MM.1S (cell line): ENCODE measurements at regions not wholly inside any gene's neighbourhood (a gene's known extent, or its start where the extent isn't known, plus 50 kb on each side); places are given as distances from the start of the nearest gene placed in this dataset.

ENCODE experiments used
- DNase-seq: peaks from one replicate; pipeline ENCODE4 v3.0.0-alpha.2; 2015
- H2AFZ ChIP-seq: fragments of 300-600 bp; sonication (generic); 2 replicates; pipeline ENCODE4 v1.6.0; 2016; ENCODE audit warnings: antibody characterized with exemption, low read length
- H3F3A ChIP-seq: fragments of 300-600 bp; sonication (generic); 2 replicates; pipeline ENCODE4 v1.6.1; 2016; ENCODE audit warnings: mild to moderate bottlenecking, antibody characterized with exemption, low read length, moderate library complexity, mixed read lengths; ENCODE audit not compliant: insufficient read depth
- H3K27ac ChIP-seq: fragments of 300-600 bp; sonication (generic); 2 replicates; pipeline ENCODE4 v1.5.1; 2016; ENCODE audit warnings: mild to moderate bottlenecking, low read length
- H3K27me3 ChIP-seq: fragments of 300-600 bp; sonication (generic); replicated peaks from 2 replicates; pipeline ENCODE4 v1.6.0; 2016; ENCODE audit warnings: low read length; ENCODE audit not compliant: insufficient read depth
- H3K36me3 ChIP-seq: fragments of 300-600 bp; sonication (generic); replicated peaks from 2 replicates; pipeline ENCODE4 v1.6.1; 2016; ENCODE audit warnings: mild to moderate bottlenecking, low read length, mixed read lengths; ENCODE audit not compliant: insufficient read depth
- H3K4me1 ChIP-seq: fragments of 300-600 bp; sonication (generic); 2 replicates; pipeline ENCODE4 v1.6.1; 2016; ENCODE audit warnings: low read length, mixed read lengths
- H3K4me2 ChIP-seq: fragments of 300-600 bp; sonication (generic); 2 replicates; pipeline ENCODE4 v1.6.0; 2016; ENCODE audit warnings: low read depth, low read length
- H3K4me3 ChIP-seq: fragments of 300-600 bp; sonication (generic); 2 replicates; pipeline ENCODE4 v1.5.1; 2016; ENCODE audit warnings: low read length, mixed read lengths
- H3K79me2 ChIP-seq: fragments of 300-600 bp; sonication (generic); 2 replicates; pipeline ENCODE4 v1.6.1; 2016; ENCODE audit warnings: mixed run types, low read length, mixed read lengths
- H3K9ac ChIP-seq: fragments of 300-600 bp; sonication (generic); 2 replicates; pipeline ENCODE4 v1.6.1; 2016; ENCODE audit warnings: low read length, mixed read lengths
- H3K9me2 ChIP-seq: fragments of 300-600 bp; sonication (generic); replicated peaks from 2 replicates; pipeline ENCODE4 v1.6.1; 2016; ENCODE audit warnings: mild to moderate bottlenecking, low read length, mixed read lengths; ENCODE audit not compliant: insufficient read depth
- H3K9me3 ChIP-seq: fragments of 300-600 bp; sonication (generic); replicated peaks from 2 replicates; pipeline ENCODE4 v1.6.1; 2016; ENCODE audit warnings: mild to moderate bottlenecking, low read length, mixed read lengths; ENCODE audit not compliant: insufficient read depth
- H4K20me1 ChIP-seq: fragments of 300-600 bp; sonication (generic); 2 replicates; pipeline ENCODE4 v1.6.1; 2016; ENCODE audit warnings: mild to moderate bottlenecking, low read length, moderate library complexity, mixed read lengths; ENCODE audit not compliant: insufficient read depth
- EZH2 ChIP-seq: fragments of 300-600 bp; sonication (generic); optimal IDR thresholded peaks from 2 replicates; pipeline ENCODE3; 2017; ENCODE audit warnings: low read depth, mild to moderate bottlenecking, antibody characterized with exemption, low read length, mixed read lengths
- EZH2phosphoT487 ChIP-seq: fragments of 300-600 bp; sonication (generic); IDR thresholded peaks from 2 replicates; pipeline ENCODE4 v1.6.1; 2018; ENCODE audit warnings: antibody characterized with exemption, low read length
- TF ChIP-seq, protein P1 (sequence below): fragments of 300-600 bp; sonication (generic); IDR thresholded peaks from 2 replicates; pipeline ENCODE4 v1.5.1; 2016; ENCODE audit warnings: antibody characterized with exemption, low read length, mixed read lengths

DNA sequence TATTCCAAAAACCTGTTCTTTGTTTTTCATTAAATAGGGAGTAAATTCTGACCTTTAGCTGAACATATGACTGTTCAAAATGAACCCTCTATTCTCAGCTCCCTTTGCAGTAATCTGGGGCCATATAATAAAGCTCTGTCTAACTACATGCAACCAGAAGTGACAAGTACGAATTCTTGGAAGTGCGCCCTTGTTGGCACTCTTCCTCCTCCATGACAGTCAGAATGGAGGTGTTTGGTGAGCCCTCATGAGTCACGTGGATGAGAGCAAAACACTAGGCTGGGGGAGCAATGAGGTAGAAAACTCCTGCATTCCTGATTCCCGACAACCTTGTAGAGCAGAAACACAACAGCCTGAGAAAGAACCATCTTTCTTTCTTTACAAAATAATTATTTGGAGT lies 552.9 kb downstream of the FBXO15 start:
- no peak overlapping the region for H3K9ac ChIP-seq
- H3K27me3 ChIP-seq = no peaks in the 10 kb centered on the region
- no peak for TF ChIP-seq EZH2phosphoT487
- TF ChIP-seq, protein P1, sequence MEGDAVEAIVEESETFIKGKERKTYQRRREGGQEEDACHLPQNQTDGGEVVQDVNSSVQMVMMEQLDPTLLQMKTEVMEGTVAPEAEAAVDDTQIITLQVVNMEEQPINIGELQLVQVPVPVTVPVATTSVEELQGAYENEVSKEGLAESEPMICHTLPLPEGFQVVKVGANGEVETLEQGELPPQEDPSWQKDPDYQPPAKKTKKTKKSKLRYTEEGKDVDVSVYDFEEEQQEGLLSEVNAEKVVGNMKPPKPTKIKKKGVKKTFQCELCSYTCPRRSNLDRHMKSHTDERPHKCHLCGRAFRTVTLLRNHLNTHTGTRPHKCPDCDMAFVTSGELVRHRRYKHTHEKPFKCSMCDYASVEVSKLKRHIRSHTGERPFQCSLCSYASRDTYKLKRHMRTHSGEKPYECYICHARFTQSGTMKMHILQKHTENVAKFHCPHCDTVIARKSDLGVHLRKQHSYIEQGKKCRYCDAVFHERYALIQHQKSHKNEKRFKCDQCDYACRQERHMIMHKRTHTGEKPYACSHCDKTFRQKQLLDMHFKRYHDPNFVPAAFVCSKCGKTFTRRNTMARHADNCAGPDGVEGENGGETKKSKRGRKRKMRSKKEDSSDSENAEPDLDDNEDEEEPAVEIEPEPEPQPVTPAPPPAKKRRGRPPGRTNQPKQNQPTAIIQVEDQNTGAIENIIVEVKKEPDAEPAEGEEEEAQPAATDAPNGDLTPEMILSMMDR = no peak
- no peak for TF ChIP-seq EZH2
- H3K4me2 ChIP-seq = no peak overlapping the region
- H3K9me3 ChIP-seq = no peaks in the 10 kb centered on the region
- H4K20me1 ChIP-seq = no peaks in the 10 kb centered on the region
- H3K4me1 ChIP-seq = no peaks in the 10 kb centered on the region
- no peak for DNase-seq
- H2AFZ ChIP-seq = no peak overlapping the region
- H3K4me3 ChIP-seq = no peak overlapping the region
- H3K27ac ChIP-seq = no peak overlapping the region
- H3K79me2 ChIP-seq = no peaks in the 10 kb centered on the region
- H3K36me3 ChIP-seq = no peaks in the 10 kb centered on the region
- H3K9me2 ChIP-seq = no peaks in the 10 kb centered on the region
- H3F3A ChIP-seq = no peaks in the 10 kb centered on the region

DNA sequence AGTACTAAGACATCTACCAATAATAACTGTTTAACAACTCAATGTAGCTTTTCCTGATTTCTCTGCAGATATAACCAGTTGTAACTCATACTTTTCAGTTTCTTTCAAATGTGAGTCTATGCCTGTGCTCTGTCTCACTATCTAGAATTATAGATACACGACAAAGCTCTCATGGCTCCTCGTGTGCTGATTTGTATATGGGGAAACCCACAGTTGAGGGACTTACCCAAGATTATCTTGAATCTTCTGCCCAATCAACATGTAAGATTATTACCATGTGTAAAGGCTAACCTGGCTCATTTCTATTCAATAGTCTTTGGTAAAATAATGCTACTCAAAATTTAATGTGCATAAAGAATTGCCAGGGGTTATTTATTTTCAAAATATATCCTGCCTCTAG lies 554.4 kb downstream of the FBXO15 start:
- H3K4me3 ChIP-seq = no peak overlapping the region
- TF ChIP-seq EZH2 (no peak), EZH2phosphoT487 (no peak)
- TF ChIP-seq, protein P1 = no peak
- H3K9me2 ChIP-seq = no peaks in the 10 kb centered on the region

DNA sequence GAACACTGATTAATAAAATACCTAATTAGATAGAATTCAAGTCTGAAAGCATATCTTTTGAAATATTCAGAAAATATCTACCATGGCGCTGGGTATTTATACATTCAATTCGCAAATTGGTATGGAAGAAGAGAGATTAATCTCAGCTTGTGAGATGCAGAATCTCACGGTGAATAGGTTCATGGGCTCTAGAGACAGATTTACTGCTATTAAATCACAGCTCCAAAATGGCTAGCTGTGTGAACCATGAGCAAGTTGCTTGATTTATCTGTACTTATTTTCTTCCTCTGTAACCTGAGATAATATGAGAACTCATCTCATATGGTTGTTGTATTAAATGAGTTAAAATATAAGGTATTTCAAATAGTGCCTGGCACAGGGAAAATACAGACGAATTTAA lies 556.7 kb downstream of the FBXO15 start:
- Histone ChIP-seq H3K9ac (no peak overlapping the region), H3F3A (no peaks in the 10 kb centered on the region), H3K27ac (no peak overlapping the region), H3K79me2 (no peaks in the 10 kb centered on the region), H3K36me3 (no peaks in the 10 kb centered on the region), H3K9me3 (no peaks in the 10 kb centered on the region), H4K20me1 (no peaks in the 10 kb centered on the region), H3K27me3 (no peaks in the 10 kb centered on the region), H3K4me3 (no peak overlapping the region), H3K4me1 (no peaks in the 10 kb centered on the region), H3K4me2 (no peak overlapping the region), H3K9me2 (no peaks in the 10 kb centered on the region), H2AFZ (no peak overlapping the region)
- DNase-seq = no peak
- TF ChIP-seq EZH2 (no peak), EZH2phosphoT487 (no peak)
- TF ChIP-seq, protein P1 = no peak

More for the DNA sequence above, 554.4 kb downstream of the FBXO15 start:
- no peaks in the 10 kb centered on the region for H3K4me1 ChIP-seq
- no peaks in the 10 kb centered on the region for H4K20me1 ChIP-seq
- H3K9me3 ChIP-seq = no peaks in the 10 kb centered on the region
- no peak overlapping the region for H3K9ac ChIP-seq
- no peaks in the 10 kb centered on the region for H3F3A ChIP-seq
- no peak for DNase-seq
- no peaks in the 10 kb centered on the region for H3K36me3 ChIP-seq
- H2AFZ ChIP-seq = no peak overlapping the region
- no peaks in the 10 kb centered on the region for H3K27me3 ChIP-seq
- H3K79me2 ChIP-seq = no peaks in the 10 kb centered on the region
- H3K4me2 ChIP-seq = no peak overlapping the region
- no peak overlapping the region for H3K27ac ChIP-seq

DNA sequence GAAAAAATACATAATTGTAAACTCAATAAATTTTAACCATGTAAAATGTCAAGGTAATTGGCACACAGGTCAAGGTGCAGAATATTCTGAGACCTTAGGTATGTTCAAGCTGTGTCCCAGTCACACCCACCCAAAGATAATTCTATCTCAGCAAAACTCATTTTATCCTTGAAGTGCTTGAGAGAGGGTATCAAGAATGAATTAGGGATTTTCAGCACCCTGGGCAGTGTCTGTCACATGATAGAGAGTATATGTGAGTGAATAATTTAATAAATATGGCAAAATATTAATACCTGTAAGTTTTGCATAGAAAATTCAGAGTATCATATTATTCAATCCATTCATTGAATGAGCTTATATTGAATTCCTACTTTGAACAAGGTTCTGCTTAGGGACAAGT lies 567.9 kb downstream of the FBXO15 start:
- H3K9ac ChIP-seq = no peak overlapping the region
- no peak overlapping the region for H3K4me2 ChIP-seq
- no peaks in the 10 kb centered on the region for H4K20me1 ChIP-seq
- no peak for DNase-seq
- H3K4me3 ChIP-seq = no peak overlapping the region
- H3K27ac ChIP-seq = no peak overlapping the region
- no peaks in the 10 kb centered on the region for H3K36me3 ChIP-seq
- H3K79me2 ChIP-seq = no peaks in the 10 kb centered on the region
- TF ChIP-seq EZH2 (no peak), EZH2phosphoT487 (no peak)
- TF ChIP-seq, protein P1 = no peak
- no peak overlapping the region for H2AFZ ChIP-seq
- H3K4me1 ChIP-seq = no peaks in the 10 kb centered on the region
- no peaks in the 10 kb centered on the region for H3K9me3 ChIP-seq
- no peaks in the 10 kb centered on the region for H3K9me2 ChIP-seq
- H3K27me3 ChIP-seq = no peaks in the 10 kb centered on the region
- no peaks in the 10 kb centered on the region for H3F3A ChIP-seq
